Keratinocyte (primary cell): ENCODE measurements at regions not wholly inside any gene's neighbourhood (a gene's known extent, or its start where the extent isn't known, plus 50 kb on each side); places are given as distances from the start of the nearest gene placed in this dataset.

Source experiments
- EZH2 ChIP-seq: IDR thresholded peaks from one replicate; pipeline ENCODE4 v1.6.1; 2012; ENCODE audit warnings: inconsistent platforms, mild to moderate bottlenecking, low read length, moderate library complexity
- TF ChIP-seq, protein P1 (sequence below), 3 experiments: IDR thresholded peaks in 1 of 3; conservative IDR thresholded peaks in 1 of 3; optimal IDR thresholded peaks in 1 of 3; 2 replicates in 2 of 3; 3 replicates in 1 of 3; pipeline versions ENCODE3 to v1.5.1; 2011; ENCODE audit warnings: low read length in 3 of 3, mild to moderate bottlenecking in 3 of 3, moderate library complexity in 2 of 3, control low read depth in 1 of 3, inconsistent platforms in 1 of 3; ENCODE audit not compliant: insufficient read depth in 2 of 3; ENCODE audit errors: extremely low read depth in 1 of 3

GRCh38 chr12:77678621-77679020 is 152.1 kb upstream of the NAV3 start:
- TF ChIP-seq, protein P1, sequence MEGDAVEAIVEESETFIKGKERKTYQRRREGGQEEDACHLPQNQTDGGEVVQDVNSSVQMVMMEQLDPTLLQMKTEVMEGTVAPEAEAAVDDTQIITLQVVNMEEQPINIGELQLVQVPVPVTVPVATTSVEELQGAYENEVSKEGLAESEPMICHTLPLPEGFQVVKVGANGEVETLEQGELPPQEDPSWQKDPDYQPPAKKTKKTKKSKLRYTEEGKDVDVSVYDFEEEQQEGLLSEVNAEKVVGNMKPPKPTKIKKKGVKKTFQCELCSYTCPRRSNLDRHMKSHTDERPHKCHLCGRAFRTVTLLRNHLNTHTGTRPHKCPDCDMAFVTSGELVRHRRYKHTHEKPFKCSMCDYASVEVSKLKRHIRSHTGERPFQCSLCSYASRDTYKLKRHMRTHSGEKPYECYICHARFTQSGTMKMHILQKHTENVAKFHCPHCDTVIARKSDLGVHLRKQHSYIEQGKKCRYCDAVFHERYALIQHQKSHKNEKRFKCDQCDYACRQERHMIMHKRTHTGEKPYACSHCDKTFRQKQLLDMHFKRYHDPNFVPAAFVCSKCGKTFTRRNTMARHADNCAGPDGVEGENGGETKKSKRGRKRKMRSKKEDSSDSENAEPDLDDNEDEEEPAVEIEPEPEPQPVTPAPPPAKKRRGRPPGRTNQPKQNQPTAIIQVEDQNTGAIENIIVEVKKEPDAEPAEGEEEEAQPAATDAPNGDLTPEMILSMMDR (optimal IDR thresholded peaks at IDR 0.05 in 1 of 3, IDR thresholded peaks at IDR 0.05 in 1 of 3, conservative IDR thresholded peaks at IDR 0.05 in 1 of 3; ENCODE audit: extremely low read depth in 1 of 3, insufficient read depth in 2 of 3, low read length in 3 of 3) = no peak
- TF ChIP-seq EZH2 = no peak
